Hepatocyte (in vitro differentiated cells): ENCODE measurements at regions not wholly inside any gene's neighbourhood (a gene's known extent, or its start where the extent isn't known, plus 50 kb on each side); places are given as distances from the start of the nearest gene placed in this dataset.

Experiments used
- CTCF ChIP-seq: fragments of 200-600 bp; sonication (generic); IDR thresholded peaks from 2 replicates; pipeline ENCODE4 v1.5.1; 2016; ENCODE audit warnings: antibody characterized with exemption, mild to moderate bottlenecking; ENCODE audit not compliant: poor library complexity
- EZH2 ChIP-seq: fragments of 200-600 bp; sonication (generic); IDR thresholded peaks from 2 replicates; pipeline ENCODE4 v1.6.1; 2016; ENCODE audit warnings: antibody characterized with exemption, mild to moderate bottlenecking, borderline replicate concordance
- EZH2phosphoT487 ChIP-seq: fragments of 200-600 bp; sonication (generic); IDR thresholded peaks from one replicate; pipeline ENCODE4 v1.6.1; 2018; ENCODE audit warnings: antibody characterized with exemption, mild to moderate bottlenecking, low read depth, moderate library complexity; ENCODE audit not compliant: unreplicated experiment, severe bottlenecking

- TF ChIP-seq CTCF (no peak), EZH2 (no peak), EZH2phosphoT487 (no peak)
Observed at GRCh38 chr10:71076473-71077142, 135.8 kb upstream of the UNC5B start.
